Testis (tissue), 2 donors: ENCODE measurements at regions not wholly inside any gene's neighbourhood (a gene's known extent, or its start where the extent isn't known, plus 50 kb on each side); places are given as distances from the start of the nearest gene placed in this dataset.
"Not testable (repeated sequence)": the region's sequence is repeated elsewhere in the genome, so short reads cannot be mapped to it uniquely, and the experiment has no call there.

Source experiments
- DNase-seq: peaks from one replicate; pipeline ENCODE4 v3.0.0-alpha.2; 2019
- H3K27ac ChIP-seq, 2 donors: fragments of 200-600 bp; sonication (generic); one replicate each; pipeline ENCODE4 v1.5.1; 2019
- H3K27me3 ChIP-seq: fragments of 200-600 bp; sonication (generic); one replicate; pipeline ENCODE4 v1.5.1; 2019
- H3K36me3 ChIP-seq: fragments of 200-600 bp; sonication (generic); one replicate; pipeline ENCODE4 v1.5.1; 2017; ENCODE audit warnings: low read depth; ENCODE audit errors: missing control alignments
- H3K4me1 ChIP-seq: fragments of 200-600 bp; sonication (generic); one replicate; pipeline ENCODE4 v1.5.1; 2019
- H3K4me3 ChIP-seq, 2 donors: fragments of 200-600 bp; sonication (generic); one replicate each; pipeline ENCODE4 v1.5.1; 2017 to 2019
- H3K9me3 ChIP-seq: fragments of 200-600 bp; sonication (generic); one replicate; pipeline ENCODE4 v1.5.1; 2017
- WGBS, 2 donors: methylation state at CpG; one replicate each; pipeline ENCODE4 v1.1.5; 2018; 5-methylcytosine and 5-hydroxymethylcytosine counted together
- intact Hi-C: fragments of 100-400 bp; cut with DNase I; formaldehyde crosslinking; loops from one replicate; pipeline ENCODE4 v1.15.1; 2023; ENCODE audit warnings: low total_unique reads

GRCh38 chr7:73166152-73166551 lies 80.3 kb upstream of the SPDYE9 start:
- no CpG with 5 or more reads among the region's 5 CpGs for WGBS, 2 donors
- H3K9me3 ChIP-seq, intact Hi-C loops: not testable (repeated sequence)

GRCh38 chr7:73162680-73163079 lies 76.8 kb upstream of the SPDYE9 start:
- H3K9me3 ChIP-seq, H3K4me1 ChIP-seq, H3K27me3 ChIP-seq, H3K36me3 ChIP-seq, DNase-seq, intact Hi-C loops, H3K27ac ChIP-seq, H3K4me3 ChIP-seq: not testable (repeated sequence)
- no CpG with 5 or more reads among the region's 7 CpGs for WGBS, 2 donors

More at GRCh38 chr7:73166152-73166551, 80.3 kb upstream of the SPDYE9 start:
- H3K4me3 ChIP-seq, H3K27ac ChIP-seq, DNase-seq, H3K27me3 ChIP-seq, H3K36me3 ChIP-seq, H3K4me1 ChIP-seq: not testable (repeated sequence)

GRCh38 chr7:73161727-73162126 lies 75.9 kb upstream of the SPDYE9 start:
- H3K27me3 ChIP-seq, DNase-seq, H3K9me3 ChIP-seq, intact Hi-C loops, H3K4me1 ChIP-seq, H3K36me3 ChIP-seq, H3K27ac ChIP-seq, H3K4me3 ChIP-seq: not testable (repeated sequence)
- WGBS, 2 donors: no CpG with 5 or more reads among the region's 4 CpGs

- WGBS, 2 donors: no CpG with 5 or more reads among the region's 9 CpGs
- not testable (repeated sequence) for H3K9me3 ChIP-seq
Observed at GRCh38 chr7:73157169-73157661, 71.4 kb upstream of the SPDYE9 start.

GRCh38 chr7:73156510-73157168 lies 70.8 kb upstream of the SPDYE9 start:
- H3K36me3 ChIP-seq, H3K27ac ChIP-seq, H3K4me1 ChIP-seq, H3K27me3 ChIP-seq, H3K4me3 ChIP-seq, H3K9me3 ChIP-seq, intact Hi-C loops: not testable (repeated sequence)
- 0 to 6% methylated on average over 3 to 9 of the region's 17 CpGs for WGBS, 2 donors
- DNase-seq: peak; percentile 16

More at GRCh38 chr7:73157169-73157661, 71.4 kb upstream of the SPDYE9 start:
- H3K4me3 ChIP-seq, H3K36me3 ChIP-seq, intact Hi-C loops, H3K27ac ChIP-seq, DNase-seq, H3K4me1 ChIP-seq, H3K27me3 ChIP-seq: not testable (repeated sequence)

- H3K27me3 ChIP-seq, H3K4me1 ChIP-seq, intact Hi-C loops, H3K36me3 ChIP-seq, H3K9me3 ChIP-seq, H3K27ac ChIP-seq: not testable (repeated sequence)
- no CpG with 5 or more reads among the region's 48 CpGs for WGBS, 2 donors
- DNase-seq: peak; percentile 86
- H3K4me3 ChIP-seq: peak overlapping the region in 1 of 2 donors; percentile 32
Observed at GRCh38 chr7:73154586-73155038, 68.8 kb upstream of the SPDYE9 start.

- peak; percentile 46 for DNase-seq
- intact Hi-C loops, H3K27me3 ChIP-seq, H3K36me3 ChIP-seq, H3K4me1 ChIP-seq, H3K27ac ChIP-seq, H3K4me3 ChIP-seq, H3K9me3 ChIP-seq: not testable (repeated sequence)
- 2% methylated on average over 9 of the region's 23 CpGs; no CpG with 5 or more reads in 1 of the 2 donors for WGBS, 2 donors
Observed at GRCh38 chr7:73153921-73154585, 68.2 kb upstream of the SPDYE9 start.

- H3K36me3 ChIP-seq, H3K4me1 ChIP-seq, H3K27ac ChIP-seq, H3K9me3 ChIP-seq, H3K4me3 ChIP-seq, DNase-seq, intact Hi-C loops, H3K27me3 ChIP-seq: not testable (repeated sequence)
- no CpG with 5 or more reads among the region's 2 CpGs for WGBS, 2 donors
Observed at GRCh38 chr7:73148570-73148969, 62.7 kb upstream of the SPDYE9 start.

GRCh38 chr7:73147681-73148080 lies 61.8 kb upstream of the SPDYE9 start:
- H3K27me3 ChIP-seq, DNase-seq, H3K4me3 ChIP-seq, H3K36me3 ChIP-seq, H3K9me3 ChIP-seq, intact Hi-C loops, H3K4me1 ChIP-seq, H3K27ac ChIP-seq: not testable (repeated sequence)
- 67 to 88% methylated on average over 1 to 3 of the region's 6 CpGs for WGBS, 2 donors

GRCh38 chr7:73143993-73144392 lies 58.2 kb upstream of the SPDYE9 start:
- H3K27me3 ChIP-seq, H3K9me3 ChIP-seq, H3K27ac ChIP-seq, H3K4me1 ChIP-seq, intact Hi-C loops, H3K36me3 ChIP-seq, H3K4me3 ChIP-seq, DNase-seq: not testable (repeated sequence)
- 90% methylated on average over 4 of the region's 8 CpGs; no CpG with 5 or more reads in 1 of the 2 donors for WGBS, 2 donors

GRCh38 chr7:73137922-73138321 lies 52.1 kb upstream of the SPDYE9 start:
- H3K4me3 ChIP-seq, H3K27ac ChIP-seq, H3K36me3 ChIP-seq, H3K4me1 ChIP-seq, H3K27me3 ChIP-seq, intact Hi-C loops, DNase-seq, H3K9me3 ChIP-seq: not testable (repeated sequence)
- 50% methylated on average over 1 of the region's 3 CpGs; no CpG with 5 or more reads in 1 of the 2 donors for WGBS, 2 donors
